ENCODE measurements at regions not wholly inside any gene's neighbourhood (a gene's known extent, or its start where the extent isn't known, plus 50 kb on each side); places are given as distances from the start of the nearest gene placed in this dataset.

DNA sequence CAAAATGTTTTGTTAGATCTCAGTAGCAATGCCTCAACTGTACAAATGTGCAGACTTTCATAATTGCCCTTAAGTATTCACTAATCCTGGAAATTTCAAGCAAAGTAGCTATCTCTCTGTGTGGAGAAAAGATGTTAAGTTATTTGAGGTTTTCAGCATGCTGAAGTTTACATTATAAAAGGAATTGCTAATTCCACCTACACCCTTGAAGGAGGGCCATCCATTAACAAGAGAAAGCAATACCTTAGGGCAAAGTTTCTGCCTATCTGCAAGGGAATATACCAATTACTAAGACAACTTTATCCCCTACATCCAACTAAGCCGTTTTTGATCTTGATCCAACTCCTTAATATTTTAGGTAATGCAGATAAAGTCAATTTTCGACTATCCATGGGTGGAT is 380.7 kb upstream of the BTBD3 start:
- TF ChIP-seq, protein P1, sequence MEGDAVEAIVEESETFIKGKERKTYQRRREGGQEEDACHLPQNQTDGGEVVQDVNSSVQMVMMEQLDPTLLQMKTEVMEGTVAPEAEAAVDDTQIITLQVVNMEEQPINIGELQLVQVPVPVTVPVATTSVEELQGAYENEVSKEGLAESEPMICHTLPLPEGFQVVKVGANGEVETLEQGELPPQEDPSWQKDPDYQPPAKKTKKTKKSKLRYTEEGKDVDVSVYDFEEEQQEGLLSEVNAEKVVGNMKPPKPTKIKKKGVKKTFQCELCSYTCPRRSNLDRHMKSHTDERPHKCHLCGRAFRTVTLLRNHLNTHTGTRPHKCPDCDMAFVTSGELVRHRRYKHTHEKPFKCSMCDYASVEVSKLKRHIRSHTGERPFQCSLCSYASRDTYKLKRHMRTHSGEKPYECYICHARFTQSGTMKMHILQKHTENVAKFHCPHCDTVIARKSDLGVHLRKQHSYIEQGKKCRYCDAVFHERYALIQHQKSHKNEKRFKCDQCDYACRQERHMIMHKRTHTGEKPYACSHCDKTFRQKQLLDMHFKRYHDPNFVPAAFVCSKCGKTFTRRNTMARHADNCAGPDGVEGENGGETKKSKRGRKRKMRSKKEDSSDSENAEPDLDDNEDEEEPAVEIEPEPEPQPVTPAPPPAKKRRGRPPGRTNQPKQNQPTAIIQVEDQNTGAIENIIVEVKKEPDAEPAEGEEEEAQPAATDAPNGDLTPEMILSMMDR (IDR thresholded peaks at IDR 0.05): no peak
- TF ChIP-seq POLR2A (IDR thresholded peaks at IDR 0.05): no peak

Measured in uterus (tissue), 2 donors.